IMR-90 (cell line): ENCODE measurements at regions not wholly inside any gene's neighbourhood (a gene's known extent, or its start where the extent isn't known, plus 50 kb on each side); places are given as distances from the start of the nearest gene placed in this dataset.

Source experiments
- ATAC-seq: fragments of 200-7000 bp; cut with Tn5 transposase; 2 replicates; pipeline ENCODE4 v1.9.1; 2020; ENCODE audit warnings: low read depth, mild to moderate bottlenecking, moderate library complexity
- BruUV-seq: library from RNA; stranded (reverse); fragments of 400-500 nt; replicated peaks from 2 replicates; lab custom pipeline; 2021; lab: Mats Ljungman, UMichigan
- CTCF ChIA-PET: fragments of 300-600 bp; formaldehyde crosslinking; extraction: SDS; loops from one replicate; lab custom pipeline; 2021; ENCODE audit warnings: antibody characterized with exemption; lab: Yijun Ruan, JAX
- POLR2A ChIA-PET: fragments of 300-600 bp; sonication (Branson Sonifier 250); formaldehyde crosslinking; loops from one replicate; lab custom pipeline; 2022; ENCODE audit warnings: antibody characterized with exemption; ENCODE audit not compliant: unreplicated experiment; lab: Charles Lee
- DNase-seq: peaks from one replicate; pipeline ENCODE4 v3.0.0; 2013
- H2AFZ ChIP-seq: replicated peaks from 2 replicates; pipeline ENCODE3; 2013; ENCODE audit warnings: low read length, mild to moderate bottlenecking; ENCODE audit not compliant: poor library complexity
- H2AK5ac ChIP-seq: 2 replicates; pipeline ENCODE4 v1.6.1; 2013; ENCODE audit warnings: low read depth, low read length, inconsistent platforms
- H2AK9ac ChIP-seq: replicated peaks from 2 replicates; pipeline ENCODE3; 2013; ENCODE audit warnings: mild to moderate bottlenecking, low read depth, low read length, moderate library complexity; ENCODE audit not compliant: poor library complexity
- H2BK120ac ChIP-seq: 2 replicates; pipeline ENCODE4 v1.6.1; 2013; ENCODE audit warnings: low read depth, low read length, inconsistent platforms
- H2BK15ac ChIP-seq: 3 replicates; pipeline ENCODE4 v1.6.1; 2013; ENCODE audit warnings: low read depth, low read length, inconsistent platforms
- H2BK20ac ChIP-seq: 2 replicates; pipeline ENCODE4 v1.6.1; 2013; ENCODE audit warnings: low read depth, mild to moderate bottlenecking, inconsistent platforms, low read length, moderate library complexity
- H2BK5ac ChIP-seq: 2 replicates; pipeline ENCODE4 v1.6.1; 2013; ENCODE audit warnings: mild to moderate bottlenecking, low read depth, low read length, inconsistent platforms; ENCODE audit not compliant: poor library complexity, severe bottlenecking
- H3K14ac ChIP-seq: replicated peaks from 2 replicates; pipeline ENCODE4 v1.6.1; 2013; ENCODE audit warnings: low read depth, low read length, inconsistent platforms
- H3K18ac ChIP-seq: 2 replicates; pipeline ENCODE4 v1.6.1; 2013; ENCODE audit warnings: low read depth, low read length, control low read depth
- H3K23ac ChIP-seq: 2 replicates; pipeline ENCODE4 v1.6.1; 2013; ENCODE audit warnings: low read depth, low read length, inconsistent platforms
- H3K27ac ChIP-seq: 2 replicates; pipeline ENCODE4 v1.5.1; 2013; ENCODE audit warnings: mild to moderate bottlenecking, control low read depth, low read length; ENCODE audit not compliant: insufficient read depth
- H3K27me3 ChIP-seq: 2 replicates; pipeline ENCODE4 v1.6.1; 2013; ENCODE audit warnings: low read length; ENCODE audit not compliant: control insufficient read depth, insufficient read depth
- H3K36me3 ChIP-seq: 2 replicates; pipeline ENCODE4 v1.6.1; 2013; ENCODE audit warnings: low read length, mixed read lengths; ENCODE audit not compliant: control insufficient read depth, insufficient read depth
- H3K4ac ChIP-seq: 2 replicates; pipeline ENCODE4 v1.6.1; 2013; ENCODE audit warnings: low read depth, low read length, inconsistent platforms
- H3K4me1 ChIP-seq: 2 replicates; pipeline ENCODE4 v1.6.1; 2013; ENCODE audit warnings: low read length, mixed read lengths; ENCODE audit not compliant: control insufficient read depth, insufficient read depth
- H3K4me2 ChIP-seq: 2 replicates; pipeline ENCODE4 v1.6.1; 2013; ENCODE audit warnings: low read depth, mild to moderate bottlenecking, control low read depth, low read length, moderate library complexity
- H3K4me3 ChIP-seq: 2 replicates; pipeline ENCODE4 v1.5.1; 2013; ENCODE audit warnings: low read depth, mild to moderate bottlenecking, control low read depth, low read length, moderate library complexity; ENCODE audit not compliant: insufficient read depth
- H3K56ac ChIP-seq: 2 replicates; pipeline ENCODE4 v1.6.1; 2013; ENCODE audit warnings: low read length, inconsistent platforms; ENCODE audit not compliant: insufficient read depth; ENCODE audit errors: extremely low read depth
- H3K79me1 ChIP-seq, 2 experiments: 2 replicates each; pipeline ENCODE4 v1.6.1; 2013; ENCODE audit warnings: low read length in 2 of 2, inconsistent platforms in 1 of 2, low read depth in 1 of 2
- H3K9ac ChIP-seq: 2 replicates; pipeline ENCODE4 v1.6.1; 2013; ENCODE audit warnings: low read depth, low read length, control low read depth
- H3K9me1 ChIP-seq: 2 replicates; pipeline ENCODE4 v1.6.1; 2013; ENCODE audit warnings: low read length, inconsistent platforms; ENCODE audit not compliant: insufficient read depth
- H3K9me3 ChIP-seq: 2 replicates; pipeline ENCODE4 v1.6.1; 2013; ENCODE audit warnings: low read length; ENCODE audit not compliant: control insufficient read depth, insufficient read depth
- H4K20me1 ChIP-seq: 2 replicates; pipeline ENCODE4 v1.6.1; 2013; ENCODE audit warnings: low read length, inconsistent platforms; ENCODE audit not compliant: insufficient read depth
- H4K5ac ChIP-seq: 2 replicates; pipeline ENCODE4 v1.6.1; 2013; ENCODE audit warnings: mild to moderate bottlenecking, low read depth, low read length, control low read depth
- H4K8ac ChIP-seq, 2 experiments: 2 replicates each; pipeline ENCODE4 v1.6.1; 2013; ENCODE audit warnings: low read depth in 2 of 2, low read length in 2 of 2, control low read depth in 1 of 2, inconsistent platforms in 1 of 2
- H4K91ac ChIP-seq: 2 replicates; pipeline ENCODE4 v1.6.1; 2013; ENCODE audit warnings: low read depth, low read length, inconsistent platforms; ENCODE audit not compliant: insufficient read depth
- BHLHE40 ChIP-seq: fragments of 150-350 bp; IDR thresholded peaks from 2 replicates; pipeline ENCODE4 v1.6.1; 2016; ENCODE audit warnings: mild to moderate bottlenecking, low read depth, low read length
- CEBPB ChIP-seq: IDR thresholded peaks from 2 replicates; pipeline ENCODE4 v1.6.1; 2012; ENCODE audit warnings: low read depth, low read length, improper control_type of control experiment
- CHD1 ChIP-seq: IDR thresholded peaks from 2 replicates; pipeline ENCODE4 v1.6.1; 2012; ENCODE audit warnings: low read depth, low read length, improper control_type of control experiment
- ELK1 ChIP-seq: fragments of 150-350 bp; IDR thresholded peaks from 2 replicates; pipeline ENCODE4 v1.6.1; 2016; ENCODE audit warnings: low read depth, mild to moderate bottlenecking, low read length, moderate library complexity, borderline replicate concordance
- FOS ChIP-seq: fragments of 150-350 bp; IDR thresholded peaks from 2 replicates; pipeline ENCODE4 v1.6.1; 2016; ENCODE audit warnings: low read depth, low read length
- MAFK ChIP-seq: IDR thresholded peaks from 2 replicates; pipeline ENCODE4 v1.6.1; 2012; ENCODE audit warnings: low read depth, low read length, improper control_type of control experiment
- MXI1 ChIP-seq: IDR thresholded peaks from 2 replicates; pipeline ENCODE4 v1.6.1; 2012; ENCODE audit warnings: low read depth, mild to moderate bottlenecking, low read length, moderate library complexity, borderline replicate concordance
- NFE2L2 ChIP-seq: fragments of 150-350 bp; IDR thresholded peaks from 2 replicates; pipeline ENCODE4 v1.6.1; 2016; ENCODE audit warnings: low read depth, mild to moderate bottlenecking, low read length
- POLR2A ChIP-seq: IDR thresholded peaks from 2 replicates; pipeline ENCODE4 v1.6.1; 2012; ENCODE audit warnings: mild to moderate bottlenecking, low read depth, low read length
- RCOR1 ChIP-seq: IDR thresholded peaks from 2 replicates; pipeline ENCODE4 v1.6.1; 2012; ENCODE audit warnings: mild to moderate bottlenecking, low read length, improper control_type of control experiment; ENCODE audit not compliant: insufficient replicate concordance
- RFX5 ChIP-seq: IDR thresholded peaks from 2 replicates; pipeline ENCODE4 v1.8.0; 2012; ENCODE audit warnings: low read depth, mild to moderate bottlenecking, low read length, moderate library complexity
- USF2 ChIP-seq: fragments of 150-350 bp; IDR thresholded peaks from 2 replicates; pipeline ENCODE4 v1.6.1; 2017; ENCODE audit warnings: mild to moderate bottlenecking, antibody characterized with exemption, low read length, low read depth
- WGBS, 2 experiments: methylation state at CpG; one replicate each; pipeline versions ENCODE4 v1.1.5 to v1.1.7; 2013; ENCODE audit warnings: missing lambda C conversion rate in 2 of 2; ENCODE audit not compliant: insufficient read length in 1 of 2; ENCODE audit errors: extremely low coverage in 2 of 2; 5-methylcytosine and 5-hydroxymethylcytosine counted together
- dilution Hi-C: fragments of 300-500 bp; cut with HindIII; formaldehyde crosslinking; loops from one replicate; pipeline ENCODE4 v1.14.3; 2018; ENCODE audit warnings: low sequenced_read_pairs; ENCODE audit not compliant: unreplicated experiment
- in situ Hi-C: fragments of 300-500 bp; cut with MboI; formaldehyde crosslinking; loops from 3 replicates; pipeline ENCODE4 v1.14.3; 2019; ENCODE audit warnings: low sequenced_read_pairs, inconsistent platforms, mixed read lengths
- intact Hi-C: fragments of 100-400 bp; cut with micrococcal nuclease; formaldehyde crosslinking; loops from 2 replicates; pipeline ENCODE4 v1.10.0; 2022

- Histone ChIP-seq H2BK20ac (no peak overlapping the region), H2BK120ac (no peak overlapping the region), H3K4ac (no peak overlapping the region), H4K91ac (no peak overlapping the region), H2BK5ac (no peak overlapping the region), H3K4me2 (no peak overlapping the region), H3K9ac (no peak overlapping the region), H2BK15ac (no peak overlapping the region), H3K4me1 (no peaks in the 10 kb centered on the region), H2AFZ (no peak overlapping the region), H3K36me3 (no peaks in the 10 kb centered on the region), H2AK9ac (no peak overlapping the region), H3K56ac (no peak overlapping the region), H3K18ac (no peak overlapping the region), H3K9me1 (no peaks in the 10 kb centered on the region), H2AK5ac (no peak overlapping the region), H3K23ac (no peak overlapping the region), H4K20me1 (no peaks in the 10 kb centered on the region), H3K14ac (no peak overlapping the region), H3K4me3 (no peak overlapping the region), H3K27me3 (no peaks in the 10 kb centered on the region), H4K8ac (no peak overlapping the region), H3K9me3 (peaks cover 5% of the 10 kb centered on the region; the same call in 1 of the 2 replicates), H4K5ac (no peak overlapping the region), H3K27ac (no peak overlapping the region), H3K79me1 (no peaks in the 10 kb centered on the region)
- CTCF ChIA-PET: no interaction called here
- no peak for DNase-seq
- in situ Hi-C loops: no loop called here
- ATAC-seq: no peak
- POLR2A ChIA-PET: no interaction called here
- TF ChIP-seq BHLHE40 (no peak), FOS (no peak), RFX5 (no peak), MXI1 (no peak), POLR2A (no peak), RCOR1 (no peak), NFE2L2 (no peak), USF2 (no peak), CEBPB (no peak), MAFK (no peak), CHD1 (no peak), ELK1 (no peak)
- dilution Hi-C loops: no loop called here
- no TSS peak for BruUV-seq
- WGBS, 2 experiments: 100% methylated on average over 1 of the region's 5 CpGs; no CpG with 5 or more reads in 1 of the 2 experiments
- intact Hi-C loops: loop anchor here (5.0 kb wide), 2 partner anchors 51 to 624 kb away; no protein-coding TSS in a partner anchor
Measured at GRCh38 chr9:91023741-91024140, 222.1 kb downstream of the SYK start.
